ENCODE measurements at regions not wholly inside any gene's neighbourhood (a gene's known extent, or its start where the extent isn't known, plus 50 kb on each side); places are given as distances from the start of the nearest gene placed in this dataset.

GRCh38 chr4:97330917-97331316, 812.4 kb downstream of the STPG2 start:
- Histone ChIP-seq H3K4me3 (replicated peaks; ENCODE audit: low read depth, low read length) (no peak overlapping the region), H3K27me3 (replicated peaks; ENCODE audit: control insufficient read depth, insufficient read depth, low read length) (no peaks in the 10 kb centered on the region), H3K36me3 (ENCODE audit: control insufficient read depth, insufficient read depth, low read length) (no peaks in the 10 kb centered on the region)
- no peak for DNase-seq (ENCODE audit: extremely low read depth, insufficient read length)
- TF ChIP-seq CTCF (IDR thresholded peaks at IDR 0.05; ENCODE audit: insufficient read depth, low read length, poor library complexity, severe bottlenecking): no peak

DNA sequence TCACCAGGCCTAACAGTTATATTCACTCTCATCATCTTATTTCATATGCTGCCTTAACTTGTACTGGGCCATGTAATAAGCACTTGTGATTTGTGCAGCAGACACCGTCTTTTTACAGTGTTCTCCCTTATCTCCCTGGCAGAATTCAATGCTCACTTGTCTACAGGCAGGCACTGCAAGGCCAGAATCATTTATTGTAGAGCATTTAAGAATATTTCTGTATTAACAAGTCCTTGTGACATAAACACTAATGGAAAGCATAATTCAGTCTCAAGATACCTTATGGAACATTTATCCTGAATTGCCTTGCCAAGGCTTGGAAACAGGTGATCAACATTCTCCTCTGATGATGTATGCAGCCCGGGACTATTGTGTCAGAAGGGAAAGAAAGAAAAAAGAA, 808.9 kb downstream of the STPG2 start:
- Histone ChIP-seq H3K36me3 (ENCODE audit: control insufficient read depth, insufficient read depth, low read length) (no peaks in the 10 kb centered on the region), H3K27me3 (replicated peaks; ENCODE audit: control insufficient read depth, insufficient read depth, low read length) (no peaks in the 10 kb centered on the region), H3K4me3 (replicated peaks; ENCODE audit: low read depth, low read length) (no peak overlapping the region)
- no peak for TF ChIP-seq CTCF (IDR thresholded peaks at IDR 0.05; ENCODE audit: insufficient read depth, low read length, poor library complexity, severe bottlenecking)
- no peak for DNase-seq (ENCODE audit: extremely low read depth, insufficient read length)

- no peaks in the 10 kb centered on the region for H3K27me3 ChIP-seq (replicated peaks; ENCODE audit: control insufficient read depth, insufficient read depth, low read length)
- DNase-seq (ENCODE audit: extremely low read depth, insufficient read length): no peak
- TF ChIP-seq CTCF (IDR thresholded peaks at IDR 0.05; ENCODE audit: insufficient read depth, low read length, poor library complexity, severe bottlenecking): no peak
- no peaks in the 10 kb centered on the region for H3K36me3 ChIP-seq (ENCODE audit: control insufficient read depth, insufficient read depth, low read length)
- H3K4me3 ChIP-seq (replicated peaks; ENCODE audit: low read depth, low read length): no peak overlapping the region
Observed at GRCh38 chr4:97349468-97350186, 793.6 kb downstream of the STPG2 start.

GRCh38 chr4:97353876-97354275, 789.4 kb downstream of the STPG2 start:
- no peak for TF ChIP-seq CTCF (IDR thresholded peaks at IDR 0.05; ENCODE audit: insufficient read depth, low read length, poor library complexity, severe bottlenecking)
- no peaks in the 10 kb centered on the region for H3K27me3 ChIP-seq (replicated peaks; ENCODE audit: control insufficient read depth, insufficient read depth, low read length)
- no peak overlapping the region for H3K4me3 ChIP-seq (replicated peaks; ENCODE audit: low read depth, low read length)
- DNase-seq (ENCODE audit: extremely low read depth, insufficient read length): no peak
- no peaks in the 10 kb centered on the region for H3K36me3 ChIP-seq (ENCODE audit: control insufficient read depth, insufficient read depth, low read length)

DNA sequence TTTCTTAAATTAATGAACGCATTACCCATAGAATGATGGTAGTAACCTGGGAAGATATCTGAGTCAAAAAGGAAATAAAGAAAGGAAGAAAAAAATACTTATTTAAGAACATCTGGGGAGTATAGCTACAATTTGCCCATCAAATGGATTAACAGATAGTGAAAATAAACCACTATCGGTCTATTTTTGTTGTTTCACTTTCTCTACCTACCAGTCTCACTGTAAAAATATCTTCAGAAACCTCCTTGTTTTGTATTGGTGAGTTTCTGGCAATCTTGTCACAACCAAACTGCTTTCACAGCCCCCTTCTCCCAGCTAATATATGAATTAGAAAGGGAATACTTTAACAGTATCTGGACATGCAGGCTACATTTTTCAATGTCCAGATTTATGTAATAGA, 783.5 kb downstream of the STPG2 start:
- no peak for TF ChIP-seq CTCF (IDR thresholded peaks at IDR 0.05; ENCODE audit: insufficient read depth, low read length, poor library complexity, severe bottlenecking)
- DNase-seq (ENCODE audit: extremely low read depth, insufficient read length): no peak

GRCh38 chr4:97360733-97361132, 782.5 kb downstream of the STPG2 start:
- TF ChIP-seq CTCF (IDR thresholded peaks at IDR 0.05; ENCODE audit: insufficient read depth, low read length, poor library complexity, severe bottlenecking): no peak

More for the DNA sequence above, 783.5 kb downstream of the STPG2 start:
- Histone ChIP-seq H3K4me3 (replicated peaks; ENCODE audit: low read depth, low read length) (no peak overlapping the region), H3K27me3 (replicated peaks; ENCODE audit: control insufficient read depth, insufficient read depth, low read length) (no peaks in the 10 kb centered on the region), H3K36me3 (ENCODE audit: control insufficient read depth, insufficient read depth, low read length) (no peaks in the 10 kb centered on the region)

More at GRCh38 chr4:97360733-97361132, 782.5 kb downstream of the STPG2 start:
- no peaks in the 10 kb centered on the region for H3K36me3 ChIP-seq (ENCODE audit: control insufficient read depth, insufficient read depth, low read length)
- no peaks in the 10 kb centered on the region for H3K27me3 ChIP-seq (replicated peaks; ENCODE audit: control insufficient read depth, insufficient read depth, low read length)
- no peak for DNase-seq (ENCODE audit: extremely low read depth, insufficient read length)
- H3K4me3 ChIP-seq (replicated peaks; ENCODE audit: low read depth, low read length): no peak overlapping the region

All from GM06990 (cell line).